ENCODE measurements at regions not wholly inside any gene's neighbourhood (a gene's known extent, or its start where the extent isn't known, plus 50 kb on each side); places are given as distances from the start of the nearest gene placed in this dataset.

DNA sequence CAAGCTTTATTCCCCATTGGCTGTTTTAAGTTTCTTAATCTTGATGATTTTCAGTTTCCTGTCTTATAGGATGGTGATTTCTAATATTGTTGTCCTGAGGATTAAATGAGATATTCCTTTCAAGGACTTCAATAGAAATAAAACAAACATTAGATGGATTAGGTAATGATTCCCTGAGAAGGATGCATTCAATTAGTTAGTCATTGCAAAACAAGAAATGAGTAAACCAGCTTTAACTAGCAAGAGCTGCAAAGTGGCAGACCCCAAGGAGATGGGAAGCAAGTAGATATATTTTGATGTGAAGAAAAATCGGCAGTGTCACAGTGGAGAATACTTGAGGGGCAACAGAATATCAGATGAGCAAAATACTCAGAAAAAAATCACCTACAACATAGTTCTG is 849.1 kb downstream of the TUSC7 start:
- Histone ChIP-seq H3K36me3 (ENCODE audit: insufficient read depth, low read length) (no peaks in the 10 kb centered on the region), H3K27me3 (ENCODE audit: insufficient read depth, low read length, poor library complexity) (no peaks in the 10 kb centered on the region)
- TF ChIP-seq, protein P1, sequence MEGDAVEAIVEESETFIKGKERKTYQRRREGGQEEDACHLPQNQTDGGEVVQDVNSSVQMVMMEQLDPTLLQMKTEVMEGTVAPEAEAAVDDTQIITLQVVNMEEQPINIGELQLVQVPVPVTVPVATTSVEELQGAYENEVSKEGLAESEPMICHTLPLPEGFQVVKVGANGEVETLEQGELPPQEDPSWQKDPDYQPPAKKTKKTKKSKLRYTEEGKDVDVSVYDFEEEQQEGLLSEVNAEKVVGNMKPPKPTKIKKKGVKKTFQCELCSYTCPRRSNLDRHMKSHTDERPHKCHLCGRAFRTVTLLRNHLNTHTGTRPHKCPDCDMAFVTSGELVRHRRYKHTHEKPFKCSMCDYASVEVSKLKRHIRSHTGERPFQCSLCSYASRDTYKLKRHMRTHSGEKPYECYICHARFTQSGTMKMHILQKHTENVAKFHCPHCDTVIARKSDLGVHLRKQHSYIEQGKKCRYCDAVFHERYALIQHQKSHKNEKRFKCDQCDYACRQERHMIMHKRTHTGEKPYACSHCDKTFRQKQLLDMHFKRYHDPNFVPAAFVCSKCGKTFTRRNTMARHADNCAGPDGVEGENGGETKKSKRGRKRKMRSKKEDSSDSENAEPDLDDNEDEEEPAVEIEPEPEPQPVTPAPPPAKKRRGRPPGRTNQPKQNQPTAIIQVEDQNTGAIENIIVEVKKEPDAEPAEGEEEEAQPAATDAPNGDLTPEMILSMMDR (IDR thresholded peaks at IDR 0.05; ENCODE audit: borderline replicate concordance, extremely low read depth, low read length, poor library complexity, severe bottlenecking): no peak
- TF ChIP-seq EZH2 (IDR thresholded peaks at IDR 0.05; ENCODE audit: borderline replicate concordance, low read depth, low read length, severe bottlenecking): no peak

DNA sequence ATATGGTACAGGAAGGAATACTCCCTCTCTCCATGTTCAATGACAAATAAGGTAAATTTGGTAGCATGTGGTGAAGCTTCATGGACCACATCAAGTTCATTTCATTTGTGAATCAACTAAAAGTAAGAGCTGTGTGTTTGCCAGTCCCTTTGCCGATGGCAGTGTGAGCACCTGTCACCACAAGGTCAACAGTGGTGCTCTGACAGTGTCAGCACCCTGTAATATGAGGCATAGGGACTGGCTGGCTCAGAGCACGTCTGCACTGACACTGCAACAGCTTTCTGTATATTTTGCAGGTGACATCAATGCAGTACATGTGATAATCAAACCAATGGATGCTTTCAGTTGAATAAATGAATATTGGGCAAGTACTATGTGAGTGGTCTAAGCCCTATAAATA is 852.4 kb downstream of the TUSC7 start:
- ATAC-seq (ENCODE audit: insufficient read depth, low read depth) (no peak), DNase-seq (no peak)
- Histone ChIP-seq H3K9me3 (ENCODE audit: insufficient read depth, low read length, severe bottlenecking) (no peaks in the 10 kb centered on the region), H3K27me3 (ENCODE audit: insufficient read depth, low read length, poor library complexity) (no peaks in the 10 kb centered on the region), H4K20me1 (ENCODE audit: insufficient read depth, low read length) (no peaks in the 10 kb centered on the region), H3K4me1 (ENCODE audit: insufficient read depth, low read length) (no peaks in the 10 kb centered on the region), H2AFZ (ENCODE audit: low read depth, low read length) (no peak overlapping the region), H3K36me3 (ENCODE audit: insufficient read depth, low read length) (no peaks in the 10 kb centered on the region), H3K4me3 (ENCODE audit: low read depth in 1 of 2, low read length in 2 of 2) (no peak overlapping the region), H3K79me2 (ENCODE audit: insufficient read depth, low read length) (no peaks in the 10 kb centered on the region), H3K27ac (ENCODE audit: low read length) (no peak overlapping the region), H3K4me2 (ENCODE audit: insufficient read depth, low read length) (no peak overlapping the region), H3K9ac (ENCODE audit: low read depth, low read length) (no peak overlapping the region)
- no peak for TF ChIP-seq EZH2 (IDR thresholded peaks at IDR 0.05; ENCODE audit: borderline replicate concordance, low read depth, low read length, severe bottlenecking)
- TF ChIP-seq, protein P1 (IDR thresholded peaks at IDR 0.05; ENCODE audit: borderline replicate concordance, extremely low read depth, low read length, poor library complexity, severe bottlenecking): no peak

More for the DNA sequence above, 849.1 kb downstream of the TUSC7 start:
- DNase-seq (no peak), ATAC-seq (ENCODE audit: insufficient read depth, low read depth) (no peak)
- Histone ChIP-seq H4K20me1 (ENCODE audit: insufficient read depth, low read length) (no peaks in the 10 kb centered on the region), H3K9me3 (ENCODE audit: insufficient read depth, low read length, severe bottlenecking) (no peaks in the 10 kb centered on the region), H3K4me1 (ENCODE audit: insufficient read depth, low read length) (no peaks in the 10 kb centered on the region), H3K27ac (ENCODE audit: low read length) (no peak overlapping the region), H3K4me3 (ENCODE audit: low read depth in 1 of 2, low read length in 2 of 2) (no peak overlapping the region), H3K9ac (ENCODE audit: low read depth, low read length) (no peak overlapping the region), H3K4me2 (ENCODE audit: insufficient read depth, low read length) (no peak overlapping the region), H2AFZ (ENCODE audit: low read depth, low read length) (no peak overlapping the region), H3K79me2 (ENCODE audit: insufficient read depth, low read length) (no peaks in the 10 kb centered on the region)

DNA sequence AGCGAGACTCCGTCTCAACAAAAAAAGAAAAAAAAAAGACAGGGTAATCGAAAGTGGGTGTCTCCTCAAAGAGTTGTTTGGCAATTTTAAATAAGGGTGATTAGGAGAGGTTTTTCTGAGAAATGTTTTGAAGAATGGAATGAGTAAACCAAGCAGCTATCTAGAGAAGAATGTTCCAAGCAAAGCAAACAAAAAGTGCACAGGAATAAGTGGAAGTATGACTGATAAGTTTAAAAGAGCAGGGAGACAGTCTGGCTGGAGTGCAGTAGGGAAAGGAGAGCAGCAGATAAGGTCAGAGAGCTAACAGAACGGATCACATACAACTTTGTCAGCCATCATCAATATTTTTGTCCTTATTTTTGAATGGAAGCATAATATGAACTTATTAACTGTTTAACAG is 853.5 kb downstream of the TUSC7 start:
- Histone ChIP-seq H2AFZ (ENCODE audit: low read depth, low read length) (no peak overlapping the region), H3K9ac (ENCODE audit: low read depth, low read length) (no peak overlapping the region), H3K27me3 (ENCODE audit: insufficient read depth, low read length, poor library complexity) (no peaks in the 10 kb centered on the region), H3K4me3 (ENCODE audit: low read depth in 1 of 2, low read length in 2 of 2) (no peak overlapping the region), H3K9me3 (ENCODE audit: insufficient read depth, low read length, severe bottlenecking) (no peaks in the 10 kb centered on the region), H3K36me3 (ENCODE audit: insufficient read depth, low read length) (no peaks in the 10 kb centered on the region), H3K79me2 (ENCODE audit: insufficient read depth, low read length) (no peaks in the 10 kb centered on the region), H3K4me1 (ENCODE audit: insufficient read depth, low read length) (no peaks in the 10 kb centered on the region), H3K4me2 (ENCODE audit: insufficient read depth, low read length) (no peak overlapping the region), H4K20me1 (ENCODE audit: insufficient read depth, low read length) (no peaks in the 10 kb centered on the region), H3K27ac (ENCODE audit: low read length) (no peak overlapping the region)
- DNase-seq (no peak), ATAC-seq (ENCODE audit: insufficient read depth, low read depth) (no peak)
- TF ChIP-seq, protein P1 (IDR thresholded peaks at IDR 0.05; ENCODE audit: borderline replicate concordance, extremely low read depth, low read length, poor library complexity, severe bottlenecking): no peak
- no peak for TF ChIP-seq EZH2 (IDR thresholded peaks at IDR 0.05; ENCODE audit: borderline replicate concordance, low read depth, low read length, severe bottlenecking)

DNA sequence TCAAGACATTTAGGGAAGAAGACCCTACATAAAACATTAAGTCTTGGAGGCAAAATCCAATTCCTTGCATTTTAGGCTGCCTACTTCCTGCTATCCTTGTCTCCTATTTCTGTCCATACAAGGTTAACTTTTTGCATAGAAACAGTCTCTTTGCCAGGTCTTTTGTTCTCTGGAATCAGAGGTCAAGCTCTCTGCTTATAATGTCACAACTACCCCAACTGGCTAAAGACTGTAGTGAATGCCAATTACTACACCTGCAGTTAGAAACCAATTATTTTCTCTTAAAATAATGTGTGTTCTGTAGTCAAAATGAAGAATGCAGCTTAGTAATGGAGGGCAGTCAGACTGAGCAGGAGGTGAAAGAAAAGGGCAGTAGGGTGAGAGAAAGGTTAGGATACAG is 856.2 kb downstream of the TUSC7 start:
- Histone ChIP-seq H3K79me2 (ENCODE audit: insufficient read depth, low read length) (no peaks in the 10 kb centered on the region), H4K20me1 (ENCODE audit: insufficient read depth, low read length) (no peaks in the 10 kb centered on the region), H3K36me3 (ENCODE audit: insufficient read depth, low read length) (no peaks in the 10 kb centered on the region), H3K4me3 (ENCODE audit: low read depth in 1 of 2, low read length in 2 of 2) (no peak overlapping the region), H3K27ac (ENCODE audit: low read length) (no peak overlapping the region), H2AFZ (ENCODE audit: low read depth, low read length) (no peak overlapping the region), H3K9ac (ENCODE audit: low read depth, low read length) (no peak overlapping the region), H3K4me1 (ENCODE audit: insufficient read depth, low read length) (no peaks in the 10 kb centered on the region), H3K27me3 (ENCODE audit: insufficient read depth, low read length, poor library complexity) (no peaks in the 10 kb centered on the region), H3K4me2 (ENCODE audit: insufficient read depth, low read length) (no peak overlapping the region), H3K9me3 (ENCODE audit: insufficient read depth, low read length, severe bottlenecking) (no peaks in the 10 kb centered on the region)
- DNase-seq (no peak), ATAC-seq (ENCODE audit: insufficient read depth, low read depth) (no peak)
- TF ChIP-seq, protein P1 (IDR thresholded peaks at IDR 0.05; ENCODE audit: borderline replicate concordance, extremely low read depth, low read length, poor library complexity, severe bottlenecking): no peak
- no peak for TF ChIP-seq EZH2 (IDR thresholded peaks at IDR 0.05; ENCODE audit: borderline replicate concordance, low read depth, low read length, severe bottlenecking)
